ENCODE measurements at regions not wholly inside any gene's neighbourhood (a gene's known extent, or its start where the extent isn't known, plus 50 kb on each side); places are given as distances from the start of the nearest gene placed in this dataset.

DNA sequence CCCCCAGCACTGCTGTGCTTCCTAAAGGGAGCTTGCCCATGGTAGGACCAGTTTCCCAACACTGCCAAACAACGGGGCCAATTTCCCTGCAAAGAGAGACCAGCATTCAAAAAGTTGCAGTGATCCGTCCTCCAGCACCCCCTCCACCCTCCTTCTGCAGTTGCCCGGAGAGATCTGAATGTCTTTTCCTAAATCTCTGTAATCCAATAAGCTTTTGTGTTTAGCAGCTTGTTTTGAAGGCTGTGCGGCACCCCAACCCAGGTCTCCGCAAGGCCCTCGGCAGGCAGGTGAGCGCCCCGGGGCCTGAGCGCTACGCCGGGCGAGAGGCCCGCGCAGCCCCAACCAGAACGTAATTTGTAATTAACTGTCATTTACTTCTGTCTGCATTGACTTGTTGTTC is 366.9 kb upstream of the IRX2 start:
- H3K4me1 ChIP-seq (ENCODE audit: control insufficient read depth, insufficient read depth, low read length), result no peaks in the 10 kb centered on the region
- POLR2A ChIA-PET, result no interaction called here

DNA sequence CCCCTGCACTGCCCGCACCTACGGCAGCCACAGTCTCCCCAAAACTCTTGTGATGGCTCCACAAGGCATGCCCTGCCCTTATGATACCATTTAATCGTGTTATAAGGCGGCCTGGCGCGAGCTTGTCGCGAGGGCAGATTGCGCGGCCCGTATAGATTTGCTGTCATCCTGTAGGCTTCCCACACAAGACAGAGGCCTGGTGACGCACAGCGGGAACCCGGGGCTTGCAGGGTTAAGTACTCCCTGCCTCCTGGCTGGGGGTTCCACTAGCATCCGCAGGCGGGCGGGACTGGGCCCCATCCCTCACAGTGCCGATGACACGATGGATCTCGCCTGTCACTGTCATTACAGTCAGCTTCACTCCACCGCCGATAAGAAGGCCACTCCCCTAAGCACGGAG is 364.9 kb upstream of the IRX2 start:
- POLR2A ChIA-PET, result no interaction called here
- intact Hi-C loops (cut with micrococcal nuclease; ENCODE audit: unreplicated experiment), result no loop called here

More for the DNA sequence above, 366.9 kb upstream of the IRX2 start:
- intact Hi-C loops (cut with micrococcal nuclease; ENCODE audit: unreplicated experiment) (no loop called here), in situ Hi-C loops (cut with HindIII; ENCODE audit: low pct_unique_long_range_greater_than_20kb, low sequenced_read_pairs) (no loop called here)
- Histone ChIP-seq H3K36me3 (ENCODE audit: control insufficient read depth, insufficient read depth, low read length) (no peaks in the 10 kb centered on the region), H3K27me3 (ENCODE audit: control insufficient read depth, insufficient read depth, low read length) (no peaks in the 10 kb centered on the region), H3K4me3 (ENCODE audit: low read depth in 2 of 2, low read length in 2 of 2) (no peak overlapping the region), H3K9me3 (ENCODE audit: control insufficient read depth, insufficient read depth, low read depth, low read length) (no peaks in the 10 kb centered on the region), H3K27ac (ENCODE audit: low read length) (no peak overlapping the region)
- BruUV-seq (replicated peaks), result no TSS peak
- TF ChIP-seq SIN3A (IDR thresholded peaks at IDR 0.05; ENCODE audit: borderline replicate concordance, insufficient read depth, low read depth, low read length), result no peak
- TF ChIP-seq TCF7L2 (IDR thresholded peaks at IDR 0.05; ENCODE audit: low read depth, low read length), result no peak
- TF ChIP-seq, protein P1, sequence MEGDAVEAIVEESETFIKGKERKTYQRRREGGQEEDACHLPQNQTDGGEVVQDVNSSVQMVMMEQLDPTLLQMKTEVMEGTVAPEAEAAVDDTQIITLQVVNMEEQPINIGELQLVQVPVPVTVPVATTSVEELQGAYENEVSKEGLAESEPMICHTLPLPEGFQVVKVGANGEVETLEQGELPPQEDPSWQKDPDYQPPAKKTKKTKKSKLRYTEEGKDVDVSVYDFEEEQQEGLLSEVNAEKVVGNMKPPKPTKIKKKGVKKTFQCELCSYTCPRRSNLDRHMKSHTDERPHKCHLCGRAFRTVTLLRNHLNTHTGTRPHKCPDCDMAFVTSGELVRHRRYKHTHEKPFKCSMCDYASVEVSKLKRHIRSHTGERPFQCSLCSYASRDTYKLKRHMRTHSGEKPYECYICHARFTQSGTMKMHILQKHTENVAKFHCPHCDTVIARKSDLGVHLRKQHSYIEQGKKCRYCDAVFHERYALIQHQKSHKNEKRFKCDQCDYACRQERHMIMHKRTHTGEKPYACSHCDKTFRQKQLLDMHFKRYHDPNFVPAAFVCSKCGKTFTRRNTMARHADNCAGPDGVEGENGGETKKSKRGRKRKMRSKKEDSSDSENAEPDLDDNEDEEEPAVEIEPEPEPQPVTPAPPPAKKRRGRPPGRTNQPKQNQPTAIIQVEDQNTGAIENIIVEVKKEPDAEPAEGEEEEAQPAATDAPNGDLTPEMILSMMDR (IDR thresholded peaks at IDR 0.05), result no peak
- no peak for TF ChIP-seq POLR2AphosphoS5 (IDR thresholded peaks at IDR 0.05; ENCODE audit: low read depth, low read length)
- TF ChIP-seq, protein P2, sequence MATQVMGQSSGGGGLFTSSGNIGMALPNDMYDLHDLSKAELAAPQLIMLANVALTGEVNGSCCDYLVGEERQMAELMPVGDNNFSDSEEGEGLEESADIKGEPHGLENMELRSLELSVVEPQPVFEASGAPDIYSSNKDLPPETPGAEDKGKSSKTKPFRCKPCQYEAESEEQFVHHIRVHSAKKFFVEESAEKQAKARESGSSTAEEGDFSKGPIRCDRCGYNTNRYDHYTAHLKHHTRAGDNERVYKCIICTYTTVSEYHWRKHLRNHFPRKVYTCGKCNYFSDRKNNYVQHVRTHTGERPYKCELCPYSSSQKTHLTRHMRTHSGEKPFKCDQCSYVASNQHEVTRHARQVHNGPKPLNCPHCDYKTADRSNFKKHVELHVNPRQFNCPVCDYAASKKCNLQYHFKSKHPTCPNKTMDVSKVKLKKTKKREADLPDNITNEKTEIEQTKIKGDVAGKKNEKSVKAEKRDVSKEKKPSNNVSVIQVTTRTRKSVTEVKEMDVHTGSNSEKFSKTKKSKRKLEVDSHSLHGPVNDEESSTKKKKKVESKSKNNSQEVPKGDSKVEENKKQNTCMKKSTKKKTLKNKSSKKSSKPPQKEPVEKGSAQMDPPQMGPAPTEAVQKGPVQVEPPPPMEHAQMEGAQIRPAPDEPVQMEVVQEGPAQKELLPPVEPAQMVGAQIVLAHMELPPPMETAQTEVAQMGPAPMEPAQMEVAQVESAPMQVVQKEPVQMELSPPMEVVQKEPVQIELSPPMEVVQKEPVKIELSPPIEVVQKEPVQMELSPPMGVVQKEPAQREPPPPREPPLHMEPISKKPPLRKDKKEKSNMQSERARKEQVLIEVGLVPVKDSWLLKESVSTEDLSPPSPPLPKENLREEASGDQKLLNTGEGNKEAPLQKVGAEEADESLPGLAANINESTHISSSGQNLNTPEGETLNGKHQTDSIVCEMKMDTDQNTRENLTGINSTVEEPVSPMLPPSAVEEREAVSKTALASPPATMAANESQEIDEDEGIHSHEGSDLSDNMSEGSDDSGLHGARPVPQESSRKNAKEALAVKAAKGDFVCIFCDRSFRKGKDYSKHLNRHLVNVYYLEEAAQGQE (IDR thresholded peaks at IDR 0.05; ENCODE audit: insufficient read depth in 1 of 2, low read depth in 2 of 2, low read length in 1 of 2), result no peak
- no peak for DNase-seq (ENCODE audit: low read depth, low spot score)
- no peak for ATAC-seq
- CTCF ChIA-PET, result no interaction called here

More for the DNA sequence above, 364.9 kb upstream of the IRX2 start:
- in situ Hi-C loops (cut with HindIII; ENCODE audit: low pct_unique_long_range_greater_than_20kb, low sequenced_read_pairs), result no loop called here
- no peak overlapping the region for H3K27ac ChIP-seq (ENCODE audit: low read length)
- TF ChIP-seq, protein P1 (IDR thresholded peaks at IDR 0.05), result no peak
- TF ChIP-seq POLR2AphosphoS5 (IDR thresholded peaks at IDR 0.05; ENCODE audit: low read depth, low read length), result no peak
- no peak for TF ChIP-seq TCF7L2 (IDR thresholded peaks at IDR 0.05; ENCODE audit: low read depth, low read length)
- TF ChIP-seq SIN3A (IDR thresholded peaks at IDR 0.05; ENCODE audit: borderline replicate concordance, insufficient read depth, low read depth, low read length), result no peak
- TF ChIP-seq, protein P2 (IDR thresholded peaks at IDR 0.05; ENCODE audit: insufficient read depth in 1 of 2, low read depth in 2 of 2, low read length in 1 of 2), result no peak
- CTCF ChIA-PET, result no interaction called here
- ATAC-seq, result no peak
- no peak for DNase-seq (ENCODE audit: low read depth, low spot score)
- no peaks in the 10 kb centered on the region for H3K27me3 ChIP-seq (ENCODE audit: control insufficient read depth, insufficient read depth, low read length)
- no TSS peak for BruUV-seq (replicated peaks)
- no peak overlapping the region for H3K4me3 ChIP-seq (ENCODE audit: low read depth in 2 of 2, low read length in 2 of 2)
- H3K9me3 ChIP-seq (ENCODE audit: control insufficient read depth, insufficient read depth, low read depth, low read length), result no peaks in the 10 kb centered on the region
- no peaks in the 10 kb centered on the region for H3K36me3 ChIP-seq (ENCODE audit: control insufficient read depth, insufficient read depth, low read length)
- no peaks in the 10 kb centered on the region for H3K4me1 ChIP-seq (ENCODE audit: control insufficient read depth, insufficient read depth, low read length)

Measured in Panc1 (cell line).